Kidney epithelial cell (primary cell): ENCODE measurements at regions not wholly inside any gene's neighbourhood (a gene's known extent, or its start where the extent isn't known, plus 50 kb on each side); places are given as distances from the start of the nearest gene placed in this dataset.

Experiments used
- DNase-seq: peaks from one replicate; pipeline ENCODE4 v3.0.0-alpha.2; 2010; ENCODE audit warnings: low read depth
- H3K27me3 ChIP-seq: 2 replicates; pipeline ENCODE4 v1.6.0; 2011; ENCODE audit warnings: low read length; ENCODE audit not compliant: control insufficient read depth, insufficient read depth
- H3K36me3 ChIP-seq: 2 replicates; pipeline ENCODE4 v1.5.1; 2011; ENCODE audit warnings: low read length; ENCODE audit not compliant: control insufficient read depth, insufficient read depth
- H3K4me3 ChIP-seq: 2 replicates; pipeline ENCODE4 v1.5.1; 2011; ENCODE audit warnings: low read depth, mild to moderate bottlenecking, control low read depth, low read length
- CTCF ChIP-seq: IDR thresholded peaks from 2 replicates; pipeline ENCODE4 v1.5.1; 2011; ENCODE audit warnings: mild to moderate bottlenecking, moderate library complexity, low read length, control low read depth, inconsistent platforms; ENCODE audit not compliant: insufficient read depth, poor library complexity, severe bottlenecking

GRCh38 chr9:108160706-108161355 lies 671.3 kb upstream of the KLF4 start:
- H3K36me3 ChIP-seq = no peaks in the 10 kb centered on the region
- H3K4me3 ChIP-seq = no peak overlapping the region
- no peak for TF ChIP-seq CTCF
- no peak for DNase-seq
- H3K27me3 ChIP-seq = no peaks in the 10 kb centered on the region

DNA sequence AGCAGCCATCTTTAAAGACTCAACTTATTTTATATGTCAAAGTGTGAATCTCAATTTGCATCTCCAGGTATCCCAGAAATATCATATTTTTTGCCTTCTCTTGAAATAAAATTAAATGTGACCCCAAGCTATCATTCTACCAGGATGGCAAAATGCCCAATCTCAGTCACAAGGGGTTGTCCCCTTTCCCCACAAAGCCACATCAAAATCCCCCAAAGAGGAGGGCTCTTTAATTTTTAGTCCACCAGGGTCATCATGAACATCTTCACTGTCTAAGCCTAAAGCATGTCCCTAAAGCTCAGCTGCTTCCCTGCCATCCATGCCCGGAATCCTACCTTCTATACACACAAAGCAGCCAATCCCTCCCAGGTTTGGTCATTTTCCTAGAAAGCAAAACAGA lies 670.5 kb upstream of the KLF4 start:
- H3K4me3 ChIP-seq = no peak overlapping the region
- H3K36me3 ChIP-seq = no peaks in the 10 kb centered on the region
- no peak for TF ChIP-seq CTCF
- no peaks in the 10 kb centered on the region for H3K27me3 ChIP-seq
- DNase-seq = no peak

DNA sequence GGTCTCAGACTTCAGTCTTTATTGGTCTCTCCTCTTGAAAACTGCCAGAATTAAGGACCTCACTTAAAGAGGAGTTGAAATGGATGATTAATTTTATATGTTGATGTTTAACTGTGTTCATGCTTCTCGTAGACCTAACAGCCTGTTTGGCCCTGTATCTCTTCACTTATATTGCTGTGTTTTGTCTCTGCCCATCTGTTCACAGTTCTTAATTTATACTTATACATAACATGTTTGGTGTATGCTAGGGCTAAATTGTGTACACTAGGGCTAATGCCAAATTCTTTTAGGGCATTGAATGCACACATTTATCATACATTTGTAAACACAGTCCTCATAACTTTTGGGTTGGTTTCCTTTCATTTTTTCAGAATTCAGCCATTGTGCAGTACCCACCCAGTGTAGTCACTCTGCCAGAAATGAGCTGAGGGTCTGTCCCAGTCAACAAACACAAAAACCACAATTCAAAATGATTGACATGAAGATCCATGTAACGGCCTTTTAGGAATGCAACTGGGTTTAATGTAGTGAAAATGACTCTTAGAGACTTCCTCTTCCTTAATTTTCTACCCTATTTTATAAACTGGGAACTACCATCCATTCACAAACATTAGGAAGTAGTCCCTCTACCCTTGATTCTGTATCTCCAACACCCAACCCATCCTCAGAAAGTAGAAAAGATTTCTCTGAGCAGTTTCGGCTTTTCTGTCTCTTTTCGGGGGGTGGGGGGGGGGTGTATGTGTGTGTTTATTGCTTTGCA lies 668.8 kb upstream of the KLF4 start:
- Histone ChIP-seq H3K4me3 (no peak overlapping the region), H3K36me3 (no peaks in the 10 kb centered on the region), H3K27me3 (no peaks in the 10 kb centered on the region)
- DNase-seq = no peak
- TF ChIP-seq CTCF = no peak

GRCh38 chr9:108156270-108156998 lies 666.9 kb upstream of the KLF4 start:
- H3K27me3 ChIP-seq = no peaks in the 10 kb centered on the region
- DNase-seq = no peak
- no peaks in the 10 kb centered on the region for H3K36me3 ChIP-seq
- no peak for TF ChIP-seq CTCF
- no peak overlapping the region for H3K4me3 ChIP-seq

DNA sequence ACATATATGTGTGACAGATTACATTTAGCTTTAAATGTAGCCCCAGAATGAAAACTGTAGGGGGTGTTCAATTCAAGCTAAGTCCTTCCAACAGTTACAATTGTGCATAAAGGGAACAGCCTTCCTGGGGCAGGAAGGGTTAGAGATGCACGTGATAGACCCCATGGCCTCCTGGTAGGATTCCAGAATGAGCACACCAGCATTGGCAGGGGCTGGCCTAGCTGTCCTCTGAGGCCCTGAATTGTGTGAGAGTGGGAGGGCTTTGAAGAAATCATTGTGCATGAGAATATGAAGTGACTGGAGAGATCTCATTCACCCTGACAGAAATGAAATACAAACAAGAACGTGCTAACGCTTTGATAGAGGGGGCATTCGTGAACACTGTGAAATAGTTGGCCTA lies 663.8 kb upstream of the KLF4 start:
- Histone ChIP-seq H3K27me3 (no peaks in the 10 kb centered on the region), H3K4me3 (no peak overlapping the region), H3K36me3 (no peaks in the 10 kb centered on the region)
- no peak for TF ChIP-seq CTCF
- no peak for DNase-seq
